GM18861 (cell line): ENCODE measurements at regions not wholly inside any gene's neighbourhood (a gene's known extent, or its start where the extent isn't known, plus 50 kb on each side); places are given as distances from the start of the nearest gene placed in this dataset.
A peak's percentile ranks its signal among the peaks of the same experiment; 100 is the strongest.

Experiments used
- ATAC-seq: cut with Tn5 transposase; IDR thresholded peaks from one replicate; pipeline ENCODE4 v1.9.1; 2021; ENCODE audit not compliant: unreplicated experiment

- ATAC-seq = no peak
Measured at GRCh38 chr2:136062066-136062837, 55.7 kb downstream of the CXCR4 start.

- no peak for ATAC-seq
Measured at GRCh38 chr2:136060416-136060815, 57.5 kb downstream of the CXCR4 start.

- ATAC-seq = peak; percentile 45
Measured at GRCh38 chr2:136059036-136059472, 58.9 kb downstream of the CXCR4 start.

- ATAC-seq = no peak
Measured at GRCh38 chr2:136058262-136058661, 59.7 kb downstream of the CXCR4 start.

GRCh38 chr2:136057802-136058140, 60.2 kb downstream of the CXCR4 start:
- ATAC-seq = no peak

GRCh38 chr2:136057023-136057801, 60.7 kb downstream of the CXCR4 start:
- ATAC-seq = peak; percentile 21

GRCh38 chr2:136055929-136056688, 61.8 kb downstream of the CXCR4 start:
- peak; percentile 39 for ATAC-seq

- no peak for ATAC-seq
Measured at GRCh38 chr2:136054856-136055255, 63.1 kb downstream of the CXCR4 start.

- peak; percentile 31 for ATAC-seq
Measured at GRCh38 chr2:136052369-136053362, 65.3 kb downstream of the CXCR4 start.

GRCh38 chr2:136051725-136052048, 66.3 kb upstream of the DARS1 start:
- ATAC-seq = no peak

GRCh38 chr2:136051001-136051724, 65.7 kb upstream of the DARS1 start:
- peak; percentile 44 for ATAC-seq

- ATAC-seq = no peak
Measured at GRCh38 chr2:136049991-136050920, 64.8 kb upstream of the DARS1 start.

- ATAC-seq = no peak
Measured at GRCh38 chr2:136049011-136049742, 63.8 kb upstream of the DARS1 start.

- no peak for ATAC-seq
Measured at GRCh38 chr2:136045835-136046570, 60.6 kb upstream of the DARS1 start.

- ATAC-seq = no peak
Measured at GRCh38 chr2:136045344-136045743, 59.9 kb upstream of the DARS1 start.
